ELR (cell line): ENCODE measurements at regions not wholly inside any gene's neighbourhood (a gene's known extent, or its start where the extent isn't known, plus 50 kb on each side); places are given as distances from the start of the nearest gene placed in this dataset.

Source experiments
- DNase-seq: peaks from one replicate; pipeline ENCODE4 v3.0.0-alpha.2; 2015; ENCODE audit warnings: low read depth

DNA sequence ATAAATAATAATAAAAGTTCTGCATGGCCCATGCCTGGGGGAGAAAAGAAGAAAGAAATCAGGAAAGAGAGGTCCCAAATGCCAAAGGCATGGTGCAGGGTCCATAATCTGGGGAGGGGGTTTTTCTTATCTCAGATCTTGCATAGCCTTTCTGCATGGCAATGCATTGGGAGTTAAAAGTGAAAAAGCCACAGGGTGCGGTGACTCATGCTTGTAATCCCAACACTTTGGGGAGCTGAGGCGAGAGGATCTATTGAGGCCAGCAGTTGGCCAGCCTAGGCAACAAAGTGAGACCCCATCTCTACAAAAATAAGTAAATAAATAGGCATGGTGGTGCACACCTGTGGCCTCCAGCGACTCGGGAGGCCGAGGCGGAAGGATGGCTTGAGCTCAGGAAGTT is 76.8 kb upstream of the GATA2 start:
- DNase-seq = no peak

DNA sequence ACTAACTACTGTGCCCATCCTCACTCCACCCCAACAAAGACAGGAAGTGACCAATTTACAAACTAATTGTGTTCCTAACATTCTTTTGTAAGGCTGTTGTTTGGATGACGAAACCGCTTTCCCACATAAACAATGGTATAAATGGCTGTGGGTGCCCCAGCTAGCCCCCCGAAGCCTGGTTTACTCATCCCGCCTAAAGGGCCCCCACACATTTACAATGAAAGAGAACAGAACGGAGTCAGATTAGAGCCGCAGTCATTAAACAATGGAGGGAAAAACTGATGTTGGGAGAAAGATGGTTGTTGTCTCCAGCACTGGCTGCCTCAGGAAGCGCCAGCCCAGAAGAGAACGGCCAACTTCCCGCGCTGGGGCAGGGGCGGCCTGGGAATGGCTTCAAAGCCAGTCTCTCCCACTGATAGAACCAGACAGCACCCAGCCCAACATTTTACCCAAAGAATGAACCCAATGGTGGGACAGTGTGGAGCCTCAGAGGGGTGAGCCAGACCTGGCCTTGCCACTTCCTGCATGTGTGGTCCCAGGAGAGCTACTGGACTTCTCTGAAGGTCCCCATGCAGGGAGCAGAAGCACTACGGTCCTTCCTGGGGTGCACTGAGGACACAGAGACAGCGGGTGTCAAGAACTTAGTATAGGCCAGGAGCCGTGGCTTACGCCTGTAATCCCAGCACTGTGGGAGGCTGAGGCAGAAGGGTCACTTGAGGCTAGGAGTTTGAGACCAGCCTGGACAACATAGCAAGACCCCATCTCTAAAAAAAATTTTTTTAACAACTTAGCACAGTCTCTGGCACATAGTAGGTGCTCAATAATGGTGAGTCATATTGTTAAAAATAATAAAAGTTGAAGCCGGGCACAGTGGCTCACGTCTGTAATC is 75.8 kb upstream of the GATA2 start:
- DNase-seq = peak; percentile 44

DNA sequence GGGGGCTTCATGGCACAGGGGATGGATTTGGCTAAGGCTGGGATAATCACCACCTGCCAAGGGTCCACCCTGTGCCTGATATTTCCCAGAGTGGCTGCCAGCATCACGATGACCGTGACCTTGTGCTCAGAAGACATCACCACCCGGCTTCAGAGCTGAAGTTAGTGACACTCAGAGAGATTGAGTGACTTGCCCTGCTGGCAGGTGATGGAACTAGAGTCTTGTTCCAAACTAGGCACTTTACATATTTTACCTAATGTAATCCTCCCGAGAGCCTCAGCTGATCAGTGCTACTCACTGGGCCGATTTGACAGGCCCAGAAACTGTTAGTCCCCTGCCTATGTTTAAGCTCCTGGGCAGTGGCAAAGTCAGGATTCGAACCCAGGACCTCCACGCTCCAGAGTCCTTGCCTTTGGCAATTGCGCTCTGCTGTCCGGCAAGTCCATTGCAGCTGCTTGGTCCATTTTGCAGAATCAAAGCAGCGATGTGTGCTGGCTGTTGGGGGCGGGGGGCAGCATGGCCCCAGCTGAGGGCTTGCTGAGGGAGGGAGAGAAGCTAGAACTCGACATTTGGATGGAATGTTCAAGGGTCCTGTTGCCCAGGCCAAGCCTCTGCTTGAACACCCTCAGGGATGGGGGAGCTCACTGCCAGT is 74.8 kb upstream of the GATA2 start:
- DNase-seq = no peak

DNA sequence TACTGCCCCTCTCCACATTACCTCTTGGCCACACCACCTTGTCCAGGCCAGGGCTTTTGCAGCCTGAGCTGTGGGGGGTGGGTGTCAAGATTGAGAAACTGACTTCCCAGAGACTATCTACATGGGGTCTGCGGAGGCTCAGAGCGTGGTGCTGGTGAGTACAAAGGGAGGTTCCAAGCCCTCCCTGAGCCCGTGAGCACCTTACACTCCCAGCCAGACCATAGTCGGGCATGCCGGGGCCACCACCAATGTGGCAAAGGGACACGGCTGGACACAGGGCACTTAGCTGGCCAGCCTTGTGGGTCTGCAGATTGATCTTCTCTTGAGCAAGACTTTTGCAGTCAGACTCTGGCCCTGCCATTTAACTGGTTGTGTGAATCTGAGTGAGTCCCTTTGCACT is 74.1 kb upstream of the GATA2 start:
- no peak for DNase-seq

DNA sequence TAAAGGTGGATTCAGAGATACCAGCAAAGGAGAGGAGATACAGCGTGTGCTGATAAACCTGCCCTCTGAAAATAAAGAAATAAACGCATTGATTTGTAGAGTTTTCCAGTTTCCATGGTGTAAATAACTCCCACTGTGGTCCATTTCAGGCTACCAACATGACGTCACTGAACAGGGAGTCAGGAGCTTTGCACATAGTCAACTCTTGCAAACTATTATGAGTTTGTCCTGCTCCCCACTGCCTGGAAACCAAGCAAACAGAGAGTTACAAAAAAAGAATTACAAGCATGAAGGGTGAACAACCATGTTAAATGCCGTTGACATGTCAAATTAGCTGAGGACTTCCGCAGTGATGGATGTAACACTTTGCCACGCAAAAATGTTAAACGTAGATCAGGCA is 70.4 kb upstream of the GATA2 start:
- no peak for DNase-seq

- DNase-seq = no peak
These were observed 68.5 kb upstream of the GATA2 start for GRCh38 chr3:128561504-128561903.

GRCh38 chr3:128560768-128561167 is 67.8 kb upstream of the GATA2 start:
- DNase-seq = no peak

DNA sequence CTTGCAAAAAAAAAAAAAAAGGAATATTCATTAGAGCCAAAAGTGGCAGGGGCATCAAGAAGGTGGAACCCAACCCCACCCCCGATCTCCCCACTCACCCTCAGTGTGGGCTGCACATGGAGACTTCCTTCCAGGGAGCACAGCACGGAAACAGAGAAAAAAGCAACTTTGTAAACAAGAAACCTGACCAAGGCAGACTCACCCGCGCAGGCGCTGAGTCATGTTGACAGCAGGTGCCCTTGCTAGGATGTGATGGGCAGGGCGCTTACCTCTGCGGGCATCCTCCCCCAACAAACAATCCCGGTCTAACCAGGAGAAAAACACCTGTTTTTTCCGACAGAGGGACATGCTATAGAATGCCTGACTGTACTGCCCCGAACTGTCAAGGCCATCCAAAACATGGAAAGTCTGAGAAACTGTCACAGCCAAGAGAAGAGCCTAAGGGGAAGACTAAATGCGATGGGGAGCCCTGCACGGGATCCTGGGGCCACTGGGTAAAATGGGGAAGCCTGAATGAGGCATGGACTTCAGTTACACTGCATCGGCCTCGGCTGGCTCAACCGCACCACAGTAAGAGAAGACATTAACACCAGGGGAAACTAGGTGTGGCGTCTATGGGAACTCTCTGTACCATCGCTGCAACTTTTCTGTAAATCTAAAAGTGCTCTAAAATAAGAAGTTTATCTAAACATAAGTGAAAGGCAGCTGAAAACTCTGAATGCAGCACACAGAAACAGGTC is 66.7 kb upstream of the GATA2 start:
- peak; percentile 40 for DNase-seq

DNA sequence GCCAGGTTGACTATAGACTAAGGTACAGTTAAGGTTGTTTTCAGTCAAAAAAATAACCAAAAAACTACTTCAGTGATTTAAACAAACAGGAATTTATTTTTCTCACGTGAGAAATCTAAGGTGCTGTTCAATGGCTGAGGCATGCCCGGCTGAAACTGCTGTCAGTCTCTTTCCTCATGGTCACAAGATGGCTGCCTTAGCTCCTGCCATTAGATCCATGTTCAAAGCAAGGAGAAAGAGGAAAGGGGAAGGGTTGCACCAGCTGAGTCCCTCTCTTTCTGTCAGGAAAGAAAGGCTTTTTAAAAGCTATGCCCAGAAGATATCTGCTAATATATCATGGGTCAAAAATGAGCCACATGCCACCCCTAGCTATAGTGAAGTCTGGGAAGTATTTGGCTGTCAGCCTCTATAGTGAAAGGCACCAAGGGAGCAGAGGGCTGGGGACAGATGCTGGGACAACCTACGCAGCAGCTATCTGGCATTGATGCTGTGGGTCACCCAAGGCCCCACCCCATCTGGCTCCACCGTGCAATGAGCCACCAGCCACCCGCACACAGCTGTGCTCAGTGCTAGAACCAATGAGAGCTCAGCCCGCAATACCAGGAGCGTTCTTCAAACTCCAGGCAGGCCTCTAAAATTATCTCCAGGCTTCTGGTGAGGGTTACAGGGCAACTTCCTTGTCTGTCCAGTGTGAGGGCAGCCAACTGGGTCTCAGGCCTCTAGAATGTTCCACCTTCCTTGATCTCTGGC is 64.7 kb upstream of the GATA2 start:
- no peak for DNase-seq

- no peak for DNase-seq
These were observed 63.9 kb upstream of the GATA2 start for GRCh38 chr3:128556907-128557306.

GRCh38 chr3:128556384-128556783 is 63.4 kb upstream of the GATA2 start:
- no peak for DNase-seq

DNA sequence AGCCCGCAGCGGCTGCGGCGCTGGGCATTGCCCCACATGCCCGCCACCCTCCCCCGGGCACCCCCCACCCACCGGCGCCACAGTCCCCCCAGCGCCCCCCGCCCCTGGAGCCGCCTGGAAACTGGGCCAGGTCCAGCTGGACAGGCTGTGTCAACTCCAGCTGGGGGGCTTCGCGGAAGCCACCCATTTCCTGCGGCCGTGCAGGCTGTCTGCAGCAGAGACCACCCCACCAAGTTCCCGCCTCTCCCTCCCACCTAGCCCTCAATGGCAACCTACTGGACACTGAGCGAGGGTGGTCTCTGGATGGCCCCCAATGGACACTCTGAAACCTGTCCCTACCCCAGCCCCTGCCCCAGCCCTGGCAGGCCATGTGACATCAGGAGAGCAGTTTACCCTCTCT is 62.8 kb upstream of the GATA2 start:
- DNase-seq = no peak

DNA sequence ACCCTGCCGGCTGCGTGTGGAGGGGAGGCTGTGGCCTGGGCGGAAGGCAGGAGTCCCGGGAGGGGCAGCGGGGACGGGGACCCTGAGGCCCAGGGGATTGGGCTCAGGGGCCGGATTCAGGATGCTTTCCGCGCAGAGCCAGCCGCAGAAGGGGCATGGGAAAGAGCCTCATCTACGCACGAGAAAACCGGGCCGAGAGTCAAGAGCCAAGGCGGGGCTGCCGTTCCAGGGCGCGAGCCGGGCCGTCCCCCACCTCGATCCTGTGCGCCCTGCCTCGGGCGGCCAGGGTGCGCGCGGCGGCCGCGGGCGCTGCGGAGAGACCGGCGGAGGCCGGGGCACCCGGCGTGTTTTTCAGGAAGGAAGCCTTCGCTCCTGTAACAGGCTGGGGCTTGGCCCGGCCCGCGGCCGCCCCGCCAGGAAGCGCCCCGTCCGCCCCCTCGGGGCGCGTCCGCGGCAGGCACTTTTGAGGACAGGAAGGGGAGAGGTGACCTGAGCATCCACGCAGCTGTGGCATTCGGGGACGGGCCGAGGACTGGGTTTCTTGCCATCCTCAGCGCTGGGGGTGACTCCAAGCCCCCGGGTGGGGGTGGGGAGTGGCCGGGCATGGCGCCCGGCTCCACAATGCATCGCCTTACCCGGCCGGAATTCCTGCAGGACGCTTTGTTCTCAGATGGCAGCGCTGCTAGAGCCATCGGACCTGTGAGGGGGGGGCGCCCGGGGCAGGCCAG is 62.3 kb upstream of the GATA2 start:
- no peak for DNase-seq

DNA sequence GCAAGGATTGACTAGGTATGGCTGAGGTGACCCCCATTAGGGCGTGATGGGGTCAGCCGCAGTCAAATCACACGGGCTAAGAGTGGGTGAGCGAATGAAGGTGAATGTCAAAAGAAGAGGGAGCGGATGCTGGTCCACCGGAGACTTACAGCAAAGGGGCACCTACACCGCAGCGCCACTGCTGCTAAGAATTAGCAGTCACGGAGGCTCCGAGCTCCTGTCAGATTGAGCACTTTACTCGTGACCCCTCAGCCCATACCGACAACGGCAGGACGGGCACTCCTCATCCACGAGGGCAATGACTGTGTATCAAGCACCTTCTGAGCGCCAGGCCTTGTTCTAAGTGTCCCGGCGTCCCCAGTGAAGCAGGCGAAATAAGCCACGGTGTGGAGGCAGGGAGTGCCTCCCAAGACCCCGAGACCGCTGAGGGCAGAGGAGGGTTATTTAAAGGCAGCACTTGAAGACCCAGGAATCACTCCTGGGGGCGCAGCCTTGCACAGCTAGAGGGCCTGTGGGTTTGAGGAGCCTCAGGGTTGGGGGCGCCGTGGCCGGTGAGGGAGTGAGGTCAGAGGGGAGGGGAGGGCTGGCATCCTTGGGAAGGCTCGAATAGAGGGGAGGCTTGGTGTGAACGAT is 61.6 kb upstream of the GATA2 start:
- no peak for DNase-seq

DNA sequence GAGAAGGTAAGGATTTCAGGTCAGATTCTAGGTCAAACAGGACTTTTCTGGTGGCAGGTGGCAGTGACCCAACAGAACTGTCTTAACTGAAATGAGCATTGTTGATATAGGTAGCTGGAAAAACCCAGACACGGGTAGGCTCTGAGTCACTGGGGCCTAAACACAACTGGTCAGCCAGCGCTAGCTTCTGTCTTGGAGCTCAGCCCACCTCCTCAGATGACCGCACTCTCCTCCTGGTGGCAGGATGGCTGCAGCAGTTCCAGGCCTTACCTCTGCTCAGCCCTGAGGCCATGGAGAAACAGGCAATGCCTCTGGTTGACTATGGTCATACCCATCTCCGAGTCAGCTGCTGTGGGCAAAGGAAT is 61.1 kb upstream of the GATA2 start:
- peak; percentile 86 for DNase-seq

GRCh38 chr3:128553560-128553959 is 60.6 kb upstream of the GATA2 start:
- no peak for DNase-seq

GRCh38 chr3:128551867-128552266 is 58.9 kb upstream of the GATA2 start:
- no peak for DNase-seq

DNA sequence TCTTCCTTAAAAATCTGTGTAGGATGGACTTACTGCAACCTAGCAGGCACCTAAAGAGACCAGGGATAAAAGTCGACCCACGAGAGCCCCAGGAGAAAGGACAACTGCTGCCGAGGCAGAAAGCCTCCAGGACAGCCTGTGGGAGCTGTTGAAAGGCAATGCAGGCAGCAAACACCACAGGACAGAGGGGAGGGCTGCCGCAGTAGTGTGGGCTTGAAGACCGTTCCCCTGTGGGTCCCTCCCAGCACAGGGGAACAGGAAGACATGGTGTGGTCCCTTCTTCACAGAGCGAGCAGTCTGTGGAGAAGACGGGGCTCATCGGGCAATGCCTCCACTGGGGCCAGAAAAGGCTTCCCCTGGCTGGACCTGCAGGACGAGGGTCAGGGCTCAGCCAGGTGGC is 58.5 kb upstream of the GATA2 start:
- DNase-seq = no peak

GRCh38 chr3:128550471-128551126 is 57.6 kb upstream of the GATA2 start:
- DNase-seq = no peak

DNA sequence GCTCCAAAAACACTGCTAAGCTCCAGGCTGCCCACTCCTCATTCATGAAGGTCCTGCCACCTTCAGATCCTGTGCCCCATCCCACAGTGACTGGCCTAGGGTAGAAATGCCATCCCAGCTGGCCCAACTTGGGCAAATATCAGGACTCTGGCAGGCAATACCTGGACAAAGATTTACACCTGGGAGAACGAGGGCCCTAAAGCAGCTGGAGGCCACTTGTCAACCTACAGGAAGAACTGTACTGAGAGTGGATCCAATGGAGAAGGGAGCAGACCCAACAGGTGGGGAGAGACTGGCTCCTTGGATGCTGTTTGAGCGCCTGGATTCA is 57.1 kb upstream of the GATA2 start:
- no peak for DNase-seq
